Medulla oblongata (tissue), 1 donor: ENCODE measurements at regions not wholly inside any gene's neighbourhood (a gene's known extent, or its start where the extent isn't known, plus 50 kb on each side); places are given as distances from the start of the nearest gene placed in this dataset.

Source experiments
- DNase-seq: peaks from one replicate; pipeline ENCODE4 v3.0.0-alpha.2; 2015; ENCODE audit errors: extremely low spot score

DNA sequence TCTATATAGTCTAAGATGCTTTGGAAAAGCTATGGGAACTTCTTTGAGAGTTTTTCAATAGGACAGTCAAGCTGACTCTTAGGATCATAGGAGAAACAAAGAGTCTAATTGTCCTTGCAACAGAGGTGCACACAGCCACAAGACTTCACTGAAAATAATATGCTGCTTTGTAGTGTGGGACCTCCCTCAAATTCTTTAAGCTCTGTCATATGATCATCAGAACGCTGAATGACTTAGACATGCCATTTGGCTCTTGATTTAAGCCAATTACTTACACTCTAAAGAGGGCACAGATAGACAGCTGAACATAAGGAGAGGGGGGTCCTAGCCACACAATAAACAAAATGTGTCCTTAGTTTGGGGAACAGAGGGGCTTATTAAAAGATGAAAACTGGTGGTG lies 818.7 kb upstream of the GJE1 start:
- DNase-seq: peak; percentile 5

DNA sequence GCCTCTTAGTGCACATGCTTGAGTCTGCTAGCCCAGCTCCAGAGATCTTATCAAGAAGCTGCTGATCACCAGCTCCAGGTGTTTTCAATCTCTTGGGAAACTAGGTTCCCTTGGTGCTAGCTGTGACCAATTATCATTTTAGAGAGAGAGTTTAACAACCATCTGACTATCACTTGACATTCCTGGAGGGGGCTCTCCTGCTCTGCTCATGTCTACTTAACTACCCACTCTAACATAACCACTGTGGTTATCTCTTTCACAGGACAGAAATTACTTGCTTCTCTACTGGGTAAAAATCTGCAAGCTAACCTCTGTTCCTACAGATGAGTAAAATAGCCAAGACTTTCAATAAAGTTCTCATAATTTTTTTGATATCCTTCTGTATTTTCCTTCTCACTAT lies 823.4 kb upstream of the GJE1 start:
- no peak for DNase-seq

DNA sequence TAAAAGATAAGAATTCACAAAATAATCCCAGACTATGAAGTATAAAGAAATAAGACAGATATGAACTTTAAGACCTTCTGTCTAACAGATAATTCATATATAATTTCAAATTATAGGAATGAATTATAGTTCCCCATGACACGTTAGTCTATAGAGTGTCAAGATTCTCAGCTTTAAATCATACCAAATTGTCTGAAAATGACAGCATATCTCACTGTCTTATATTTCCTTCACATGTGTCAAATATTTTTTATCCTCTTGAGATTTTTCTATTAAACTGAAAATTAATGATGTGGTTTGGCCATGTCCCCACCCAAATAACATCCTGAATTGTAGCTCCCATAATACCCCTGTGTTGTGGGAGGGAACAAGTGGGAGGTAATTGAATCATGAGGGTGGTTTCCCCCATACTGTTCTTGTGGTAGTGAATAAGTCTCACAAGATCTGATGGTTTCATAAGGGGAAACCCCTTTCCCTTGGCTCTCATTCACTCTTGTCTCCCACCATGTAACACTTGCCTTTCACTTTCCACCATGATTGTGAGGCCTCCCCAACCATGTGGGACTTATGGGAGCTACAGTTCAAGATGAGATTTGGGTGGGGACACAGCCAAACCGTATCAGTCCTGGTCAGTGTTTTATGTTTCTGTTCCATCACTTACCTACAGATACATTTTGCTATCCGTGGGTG lies 825.3 kb upstream of the GJE1 start:
- no peak for DNase-seq

- no peak for DNase-seq
Measured at GRCh38 chr6:141303907-141304306, 828.8 kb upstream of the GJE1 start.

DNA sequence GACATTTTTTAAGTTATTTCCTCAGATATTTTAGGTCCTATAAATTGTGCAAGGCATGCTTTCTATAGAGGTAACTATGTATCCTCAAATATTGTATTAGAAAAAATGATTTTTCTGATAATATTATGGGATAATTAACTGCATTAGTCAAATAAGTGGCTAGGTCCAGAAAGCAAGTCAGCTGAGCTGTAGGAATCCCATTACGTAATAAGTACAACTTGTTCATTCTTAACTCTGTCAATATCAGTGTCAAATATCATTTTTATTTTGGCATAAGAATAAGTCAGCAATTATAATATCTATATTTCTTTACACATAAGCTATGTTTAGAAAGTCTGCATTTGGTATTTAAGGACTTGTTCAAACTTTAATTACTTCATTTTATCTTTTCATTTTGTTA lies 830.9 kb upstream of the GJE1 start:
- DNase-seq: no peak

- no peak for DNase-seq
Measured at GRCh38 chr6:141290941-141291721, 841.6 kb upstream of the GJE1 start.

GRCh38 chr6:141288947-141289346 lies 843.8 kb upstream of the GJE1 start:
- DNase-seq: no peak

GRCh38 chr6:141282263-141282662 lies 850.5 kb upstream of the GJE1 start:
- no peak for DNase-seq

DNA sequence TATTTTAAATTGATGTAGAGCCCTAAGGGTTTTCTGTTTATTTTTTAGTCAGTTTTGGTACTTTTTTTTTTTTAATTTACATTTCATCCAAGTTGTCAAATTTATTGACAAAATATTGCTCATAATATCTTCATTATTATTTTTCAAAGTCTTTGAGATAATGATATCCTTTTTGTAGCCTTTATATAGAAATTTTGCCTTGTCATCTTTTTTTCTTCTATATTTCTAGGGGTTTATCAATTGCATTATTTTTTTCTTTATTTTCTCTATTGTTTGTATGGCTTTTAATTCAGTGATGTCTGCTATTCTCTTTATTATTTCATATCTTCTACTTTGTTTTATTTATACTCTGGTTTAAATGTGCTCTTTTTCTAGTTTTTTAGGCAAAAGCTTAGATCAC lies 863.0 kb upstream of the GJE1 start:
- DNase-seq: no peak

- no peak for DNase-seq
Measured at GRCh38 chr6:141267420-141267819, 865.3 kb upstream of the GJE1 start.

- DNase-seq: peak; percentile 9
Measured at GRCh38 chr6:141265756-141266623, 866.7 kb upstream of the GJE1 start.

GRCh38 chr6:141264101-141264500 lies 868.6 kb upstream of the GJE1 start:
- no peak for DNase-seq

DNA sequence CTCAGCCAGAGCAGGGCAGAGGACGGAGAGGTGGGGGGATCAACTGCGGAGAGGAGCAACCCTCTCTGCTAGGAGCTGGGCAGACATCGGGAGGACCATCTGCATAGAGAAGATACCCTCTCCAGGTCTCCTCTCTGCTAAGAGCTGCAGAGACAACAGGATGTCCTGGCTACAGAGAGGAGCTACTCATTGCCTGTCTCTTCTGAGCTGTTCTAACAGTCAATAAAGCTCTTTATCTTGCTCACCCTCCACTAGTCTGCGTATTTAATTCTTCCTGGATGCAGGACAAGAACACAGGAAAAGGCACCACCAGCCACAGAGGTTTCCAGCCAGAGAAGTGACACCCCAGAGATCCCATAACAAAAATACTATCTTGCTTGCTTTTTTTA lies 871.1 kb upstream of the GJE1 start:
- DNase-seq: no peak

- DNase-seq: no peak
Measured at GRCh38 chr6:141261016-141261671, 871.6 kb upstream of the GJE1 start.

GRCh38 chr6:141260627-141261015 lies 872.1 kb upstream of the GJE1 start:
- DNase-seq: no peak

GRCh38 chr6:141259807-141260206 lies 872.9 kb upstream of the GJE1 start:
- DNase-seq: no peak

- no peak for DNase-seq
Measured at GRCh38 chr6:141259091-141259490, 873.6 kb upstream of the GJE1 start.

DNA sequence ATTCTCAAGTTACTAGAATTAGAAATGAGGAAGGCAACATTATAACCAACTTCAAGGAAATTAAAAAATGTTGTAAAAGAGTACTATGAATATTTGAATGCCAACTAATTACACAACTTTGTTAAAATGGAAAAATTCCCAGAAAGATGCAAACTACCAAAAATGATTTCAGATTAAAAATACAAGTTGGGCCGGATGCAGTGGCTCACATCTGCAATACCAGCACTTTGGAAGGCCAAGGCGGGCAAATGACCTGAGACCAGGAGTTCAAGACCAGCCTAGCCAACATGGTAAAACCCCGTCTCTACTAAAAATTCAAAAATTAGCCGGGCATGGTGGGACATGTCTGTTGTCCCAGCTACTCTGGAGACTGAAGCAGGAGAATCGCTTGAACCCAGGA lies 874.2 kb upstream of the GJE1 start:
- no peak for DNase-seq

DNA sequence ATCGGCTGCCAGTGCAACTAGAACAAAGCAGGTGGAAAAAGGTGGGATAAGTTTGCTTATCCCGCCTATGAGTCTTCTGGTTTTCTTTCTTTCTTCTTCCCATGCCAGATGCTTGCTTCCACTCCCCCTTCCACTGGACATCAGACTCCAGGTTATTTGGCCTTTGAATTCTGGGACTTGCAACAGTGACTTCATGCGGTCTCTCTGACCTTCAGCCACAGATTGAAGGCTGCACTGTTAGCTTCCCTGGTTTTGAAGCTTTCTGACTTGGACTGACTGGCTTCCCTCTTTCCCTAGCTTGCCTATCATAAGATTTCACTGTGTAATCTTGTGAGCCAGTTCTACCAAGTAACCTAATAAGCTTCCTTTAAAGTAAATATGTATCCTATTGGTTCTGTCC lies 878.4 kb upstream of the GJE1 start:
- DNase-seq: no peak

DNA sequence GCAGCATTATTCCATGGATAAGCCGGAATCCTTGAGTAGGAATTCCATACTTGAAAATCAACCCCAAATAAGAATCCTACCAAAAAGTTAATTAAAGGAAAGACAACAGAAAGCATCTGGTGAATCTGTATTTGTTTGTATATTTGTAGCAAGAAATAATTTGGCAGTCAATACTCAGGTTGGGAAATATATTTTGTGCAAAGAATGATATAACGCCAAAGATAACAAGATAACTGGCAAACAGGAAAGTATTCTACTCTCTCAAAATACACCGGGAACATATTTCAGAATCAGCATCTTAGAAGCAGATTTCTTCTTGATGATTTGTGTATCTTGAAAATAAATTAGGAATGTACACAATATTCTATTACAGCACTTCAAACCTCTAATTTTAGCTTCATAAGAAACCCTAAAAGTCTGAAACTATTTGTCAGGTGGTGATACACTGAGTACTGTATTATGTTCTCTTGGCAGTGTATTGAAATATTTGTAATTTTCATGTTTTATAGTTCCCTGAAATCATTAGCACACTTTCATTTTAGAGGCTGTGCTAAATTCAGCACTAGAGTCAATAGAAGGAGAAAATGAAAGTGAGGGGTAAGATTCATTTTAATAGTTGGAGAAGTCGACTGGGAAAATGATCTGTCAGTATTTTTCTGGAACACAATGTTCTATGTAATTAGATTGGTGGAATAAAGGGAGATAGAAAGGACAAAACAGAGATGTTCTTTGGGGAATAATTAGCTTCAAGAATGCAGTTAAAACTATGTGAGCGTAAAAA lies 879.7 kb upstream of the GJE1 start:
- DNase-seq: no peak

DNA sequence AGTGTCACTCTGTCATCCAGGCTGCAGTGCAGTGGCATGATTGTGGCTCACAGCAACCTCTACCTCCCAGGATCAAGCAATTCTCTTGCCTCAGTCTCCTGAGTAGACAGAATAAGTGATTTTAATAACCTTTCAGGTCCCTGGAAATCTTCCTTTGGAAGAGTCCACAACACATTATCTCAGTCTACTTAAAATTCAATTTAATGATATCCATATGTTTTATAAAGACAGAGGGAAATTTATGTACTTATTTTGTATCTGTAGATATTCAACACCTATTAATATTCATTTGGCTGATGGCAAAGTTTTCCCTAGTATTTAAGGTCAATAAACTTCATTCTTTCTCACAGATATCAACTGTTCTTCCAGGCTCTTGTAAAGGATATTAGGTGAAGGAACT lies 881.4 kb upstream of the GJE1 start:
- no peak for DNase-seq
